ENCODE measurements at regions not wholly inside any gene's neighbourhood (a gene's known extent, or its start where the extent isn't known, plus 50 kb on each side); places are given as distances from the start of the nearest gene placed in this dataset.

GRCh38 chr15:27701014-27701413, 398.1 kb downstream of the OCA2 start:
- Histone ChIP-seq H3K4me2 (ENCODE audit: insufficient read depth, insufficient read length, low read length) (no peak overlapping the region), H2BK20ac (ENCODE audit: low read depth, low read length, poor library complexity, severe bottlenecking) (no peak overlapping the region), H3K23me2 (ENCODE audit: insufficient read length, low read depth, low read length, poor library complexity, severe bottlenecking) (no peaks in the 10 kb centered on the region), H3K9ac (ENCODE audit: extremely low read depth, insufficient read length, low read length) (no peak overlapping the region), H4K20me1 (ENCODE audit: control insufficient read depth, insufficient read depth, insufficient read length) (no peaks in the 10 kb centered on the region), H3K18ac (ENCODE audit: insufficient read length, low read depth, low read length) (no peak overlapping the region), H2BK12ac (ENCODE audit: insufficient read length, low read depth, low read length) (no peak overlapping the region), H2AFZ (ENCODE audit: low read length) (no peak overlapping the region), H2BK15ac (ENCODE audit: low read depth, low read length) (no peak overlapping the region), H2BK120ac (ENCODE audit: low read depth, low read length, poor library complexity, severe bottlenecking) (no peak overlapping the region), H3K4ac (ENCODE audit: low read depth, low read length) (no peak overlapping the region), H3K14ac (ENCODE audit: insufficient read depth, low read length) (no peak overlapping the region), H2BK5ac (ENCODE audit: insufficient read length, low read length) (no peak overlapping the region), H4K91ac (ENCODE audit: insufficient read length, low read depth, low read length) (no peak overlapping the region), H4K8ac (replicated peaks; ENCODE audit: insufficient read length, low read depth, low read length) (no peak overlapping the region), H3K56ac (ENCODE audit: insufficient read length, low read depth, low read length) (no peak overlapping the region), H3K23ac (ENCODE audit: insufficient read length, low read depth, low read length) (no peak overlapping the region), H3K79me2 (ENCODE audit: insufficient read depth, low read length) (no peaks in the 10 kb centered on the region), H3T11ph (ENCODE audit: low read length) (no peak overlapping the region), H3K27ac (ENCODE audit: insufficient read length, low read depth, low read length) (no peak overlapping the region), H2AK5ac (ENCODE audit: insufficient read length, low read length) (no peak overlapping the region), H3K9me3 (ENCODE audit: control insufficient read depth, low read depth, low read length) (no peaks in the 10 kb centered on the region), H3K79me1 (ENCODE audit: insufficient read depth, low read depth, low read length, poor library complexity, severe bottlenecking) (no peaks in the 10 kb centered on the region), H4K5ac (ENCODE audit: insufficient read length, low read depth, low read length) (no peak overlapping the region), H3K27me3 (ENCODE audit: insufficient read depth, low read length) (no peaks in the 10 kb centered on the region), H3K4me1 (ENCODE audit: insufficient read depth, low read length) (no peaks in the 10 kb centered on the region)
- Mint-ChIP-seq H3K4me3 (no peak overlapping the region), H3K27ac (no peak overlapping the region), H3K4me1 (peaks cover 6 to 8% of the 10 kb centered on the region in 2 experiments), H3K27me3 (ENCODE audit: low read depth) (peaks cover 7% of the 10 kb centered on the region), H3K9me3 (no peaks in the 10 kb centered on the region; a peak in 1 of 5 replicates), H3K36me3 (ENCODE audit: insufficient read depth in 1 of 3, low read depth in 3 of 3) (no peaks in the 10 kb centered on the region)
- WGBS (ENCODE audit: extremely low coverage, insufficient read length, low lambda C conversion rate): no CpG with 5 or more reads among the region's 3 CpGs
- TF ChIP-seq CTCF (conservative IDR thresholded peaks at IDR 0.05): no peak
- DNase-seq: no peak
